ENCODE measurements at regions not wholly inside any gene's neighbourhood (a gene's known extent, or its start where the extent isn't known, plus 50 kb on each side); places are given as distances from the start of the nearest gene placed in this dataset.
A peak's percentile ranks its signal among the peaks of the same experiment; 100 is the strongest.

- Histone ChIP-seq H3K4me1 (ENCODE audit: low read depth) (peaks cover 39% of the 10 kb centered on the region), H3K4me3 (no peak overlapping the region), H3K27ac (peak overlapping the region; percentile 78), H3K9me3 (ENCODE audit: low read depth) (no peaks in the 10 kb centered on the region), H3K27me3 (no peaks in the 10 kb centered on the region), H3K36me3 (no peaks in the 10 kb centered on the region)
- no peak for TF ChIP-seq CTCF (IDR thresholded peaks at IDR 0.05; ENCODE audit: low read depth, low read length)
- DNase-seq (ENCODE audit: low read depth in 1 of 2, low spot score in 1 of 2), result peak; percentile 50 to 59
Measured at GRCh38 chr5:68419637-68420452, 204.3 kb downstream of the PIK3R1 start.

DNA sequence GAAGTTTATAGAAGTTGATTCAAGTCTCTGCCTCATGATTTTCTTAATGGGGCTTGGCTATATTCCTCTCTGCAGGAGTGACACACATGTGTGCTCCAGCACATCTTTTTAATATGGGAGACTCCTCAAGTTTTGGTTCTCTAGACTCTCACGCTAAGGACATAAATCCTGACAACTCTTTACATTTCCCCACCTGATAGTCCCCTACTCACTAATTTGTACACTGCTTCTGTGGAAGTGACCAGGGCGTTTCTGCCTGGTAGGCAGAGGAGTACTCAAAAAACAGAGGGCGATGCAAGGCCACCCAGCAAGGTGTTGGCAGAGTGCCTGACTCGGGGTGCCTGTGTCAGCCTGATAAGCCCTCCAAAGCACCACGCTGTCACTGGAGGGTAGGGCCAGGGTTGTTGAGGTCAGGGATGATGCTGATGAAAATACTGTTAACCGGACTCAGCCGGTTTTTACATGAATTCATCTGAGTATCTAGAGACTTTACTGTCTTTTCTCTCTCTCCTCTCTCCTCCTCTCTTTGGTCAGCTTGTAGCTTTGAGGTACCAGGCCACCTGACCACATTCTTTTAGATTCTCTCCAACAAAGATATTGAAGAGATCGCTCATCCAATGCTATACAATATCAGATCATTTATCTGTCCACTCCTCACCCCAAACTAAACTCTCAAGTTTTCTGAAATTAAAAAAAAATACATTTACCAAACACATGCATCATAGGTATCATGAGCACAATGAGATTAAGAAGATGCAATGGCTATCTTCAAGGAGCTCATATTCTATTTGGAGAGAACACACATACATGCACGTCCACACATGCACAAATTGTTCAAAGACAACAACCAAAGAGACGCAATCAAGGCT, 205.2 kb downstream of the PIK3R1 start:
- DNase-seq (ENCODE audit: low read depth in 1 of 2, low spot score in 1 of 2), result peak in 1 of 2 donors; percentile 51
- H3K9me3 ChIP-seq (ENCODE audit: low read depth), result no peaks in the 10 kb centered on the region
- peaks cover 32% of the 10 kb centered on the region for H3K4me1 ChIP-seq (ENCODE audit: low read depth)
- no peaks in the 10 kb centered on the region for H3K27me3 ChIP-seq
- TF ChIP-seq CTCF (IDR thresholded peaks at IDR 0.05; ENCODE audit: low read depth, low read length), result no peak
- no peaks in the 10 kb centered on the region for H3K36me3 ChIP-seq
- H3K27ac ChIP-seq, result peak overlapping the region; percentile 78
- H3K4me3 ChIP-seq, result no peak overlapping the region

GRCh38 chr5:68421485-68422220, 206.1 kb downstream of the PIK3R1 start:
- no peak for DNase-seq (ENCODE audit: low read depth in 1 of 2, low spot score in 1 of 2)
- Histone ChIP-seq H3K27me3 (no peaks in the 10 kb centered on the region), H3K9me3 (ENCODE audit: low read depth) (no peaks in the 10 kb centered on the region), H3K4me1 (ENCODE audit: low read depth) (peaks cover 32% of the 10 kb centered on the region), H3K27ac (no peak overlapping the region), H3K4me3 (no peak overlapping the region), H3K36me3 (no peaks in the 10 kb centered on the region)
- no peak for TF ChIP-seq CTCF (IDR thresholded peaks at IDR 0.05; ENCODE audit: low read depth, low read length)

DNA sequence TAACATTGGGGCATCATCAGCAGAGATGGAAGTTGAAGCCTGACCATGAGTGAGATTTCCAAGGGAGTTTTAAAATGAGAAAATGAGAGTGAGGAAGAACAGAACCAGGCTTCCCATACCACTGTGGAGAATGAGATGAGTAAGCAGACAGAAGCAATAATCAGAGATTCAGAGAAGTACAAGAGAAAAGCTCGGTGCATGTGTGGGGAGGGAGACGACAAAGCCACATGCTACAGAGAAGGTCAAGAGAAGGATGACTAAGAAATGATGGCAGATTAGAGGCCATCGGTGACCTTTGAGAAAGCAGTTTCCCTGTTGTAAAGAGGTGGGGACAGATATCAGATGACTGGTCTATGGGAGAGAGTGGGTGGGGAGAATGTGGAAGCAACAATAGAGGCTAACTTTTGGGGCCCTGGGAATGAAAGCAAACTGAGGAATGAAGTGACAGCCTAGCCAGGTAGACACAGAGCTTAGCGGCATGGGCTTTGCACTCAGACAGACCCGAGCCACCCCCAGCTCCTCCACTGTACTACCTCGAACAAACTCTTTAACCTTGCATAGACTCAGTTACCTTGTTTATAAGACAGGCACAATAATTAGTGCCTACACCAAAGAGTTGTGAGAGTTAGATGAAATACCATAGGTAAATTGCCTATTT, 207.7 kb downstream of the PIK3R1 start:
- Histone ChIP-seq H3K27me3 (no peaks in the 10 kb centered on the region), H3K4me1 (ENCODE audit: low read depth) (peaks cover 26% of the 10 kb centered on the region), H3K36me3 (no peaks in the 10 kb centered on the region), H3K4me3 (no peak overlapping the region), H3K9me3 (ENCODE audit: low read depth) (no peaks in the 10 kb centered on the region), H3K27ac (no peak overlapping the region)
- no peak for TF ChIP-seq CTCF (IDR thresholded peaks at IDR 0.05; ENCODE audit: low read depth, low read length)
- no peak for DNase-seq (ENCODE audit: low read depth in 1 of 2, low spot score in 1 of 2)

Data from cardiac muscle cell (in vitro differentiated cells and primary cell).